Activated CD4-positive, alpha-beta memory T cell treated with anti-CD3 and anti-CD28 coated beads for 36 hours (primary cell): ENCODE measurements at regions not wholly inside any gene's neighbourhood (a gene's known extent, or its start where the extent isn't known, plus 50 kb on each side); places are given as distances from the start of the nearest gene placed in this dataset.
"Not testable (repeated sequence)": the region's sequence is repeated elsewhere in the genome, so short reads cannot be mapped to it uniquely, and the experiment has no call there.

Experiments
- CTCF ChIA-PET: fragments of 350-600 bp; sonication (Branson Sonifier 250); formaldehyde crosslinking; loops from one replicate; lab custom pipeline; 2021; ENCODE audit warnings: antibody characterized with exemption, inconsistent platforms; lab: Charles Lee
- POLR2A ChIA-PET: fragments of 350-600 bp; sonication (Branson Sonifier 250); formaldehyde crosslinking; loops from one replicate; lab custom pipeline; 2021; ENCODE audit warnings: antibody characterized with exemption; lab: Charles Lee
- DNase-seq: peaks from one replicate; pipeline ENCODE4 v3.0.0-alpha.2; 2020
- H3K27ac Mint-ChIP-seq: one replicate; pipeline ENCODE4 v1.8.0; 2021; ENCODE audit warnings: mixed read lengths
- H3K27me3 Mint-ChIP-seq: one replicate; pipeline ENCODE4 v1.8.0; 2021; ENCODE audit warnings: mixed read lengths
- H3K36me3 Mint-ChIP-seq: one replicate; pipeline ENCODE4 v1.8.0; 2021; ENCODE audit warnings: mixed read lengths
- H3K4me1 Mint-ChIP-seq: one replicate; pipeline ENCODE4 v1.8.0; 2021; ENCODE audit warnings: low read depth, mixed read lengths
- H3K4me3 Mint-ChIP-seq: one replicate; pipeline ENCODE4 v1.8.0; 2021; ENCODE audit warnings: mild to moderate bottlenecking, mixed read lengths
- H3K9me3 Mint-ChIP-seq: one replicate; pipeline ENCODE4 v1.8.0; 2021; ENCODE audit warnings: mixed read lengths
- intact Hi-C: fragments of 100-400 bp; cut with micrococcal nuclease; formaldehyde crosslinking; loops from one replicate; pipeline ENCODE4 v1.15.1; 2023

- no peak overlapping the region for H3K4me3 Mint-ChIP-seq
- H3K36me3 Mint-ChIP-seq, result no peaks in the 10 kb centered on the region
- peaks cover 10% of the 10 kb centered on the region for H3K27me3 Mint-ChIP-seq
- no peaks in the 10 kb centered on the region for H3K4me1 Mint-ChIP-seq
- no peak for DNase-seq
- ChIA-PET POLR2A (no interaction called here), CTCF (no interaction called here)
- intact Hi-C loops, result no loop called here
- H3K9me3 Mint-ChIP-seq, result no peaks in the 10 kb centered on the region
- no peak overlapping the region for H3K27ac Mint-ChIP-seq
These were observed 65.8 kb upstream of the TUBA3E start for GRCh38 chr2:130264046-130264445.

GRCh38 chr2:130263606-130264005 lies 65.4 kb upstream of the TUBA3E start:
- no peaks in the 10 kb centered on the region for H3K4me1 Mint-ChIP-seq
- H3K27ac Mint-ChIP-seq, result no peak overlapping the region

GRCh38 chr2:130261970-130262760 lies 63.9 kb upstream of the TUBA3E start:
- Mint-ChIP-seq H3K4me3 (no peak overlapping the region), H3K36me3 (no peaks in the 10 kb centered on the region), H3K9me3 (no peaks in the 10 kb centered on the region), H3K27me3 (peaks cover 17% of the 10 kb centered on the region), H3K27ac (no peak overlapping the region), H3K4me1 (no peaks in the 10 kb centered on the region)
- CTCF ChIA-PET, result no interaction called here
- POLR2A ChIA-PET, result no interaction called here
- intact Hi-C loops, result no loop called here
- no peak for DNase-seq

More at GRCh38 chr2:130263606-130264005, 65.4 kb upstream of the TUBA3E start:
- Mint-ChIP-seq H3K4me3 (no peak overlapping the region), H3K36me3 (no peaks in the 10 kb centered on the region), H3K9me3 (no peaks in the 10 kb centered on the region), H3K27me3 (peaks cover 15% of the 10 kb centered on the region)
- intact Hi-C loops, result no loop called here
- POLR2A ChIA-PET, result no interaction called here
- CTCF ChIA-PET, result no interaction called here
- no peak for DNase-seq

- Mint-ChIP-seq H3K27ac (no peak overlapping the region), H3K27me3 (peaks cover 17% of the 10 kb centered on the region), H3K4me3 (no peak overlapping the region), H3K9me3 (no peaks in the 10 kb centered on the region), H3K36me3 (no peaks in the 10 kb centered on the region), H3K4me1 (no peaks in the 10 kb centered on the region)
- CTCF ChIA-PET, result no interaction called here
- intact Hi-C loops, result no loop called here
- POLR2A ChIA-PET, result no interaction called here
- no peak for DNase-seq
These were observed 62.9 kb upstream of the TUBA3E start for GRCh38 chr2:130261099-130261498.

GRCh38 chr2:130259594-130259993 lies 61.4 kb upstream of the TUBA3E start:
- Mint-ChIP-seq H3K9me3 (no peaks in the 10 kb centered on the region), H3K27ac (no peak overlapping the region), H3K36me3 (no peaks in the 10 kb centered on the region), H3K4me1 (no peaks in the 10 kb centered on the region), H3K27me3 (peaks cover 17% of the 10 kb centered on the region), H3K4me3 (no peak overlapping the region)
- DNase-seq, result no peak
- ChIA-PET CTCF (no interaction called here), POLR2A (no interaction called here)
- intact Hi-C loops, result no loop called here

- DNase-seq, result no peak
- H3K36me3 Mint-ChIP-seq, result no peaks in the 10 kb centered on the region
- no peak overlapping the region for H3K4me3 Mint-ChIP-seq
- no peaks in the 10 kb centered on the region for H3K4me1 Mint-ChIP-seq
- H3K27me3 Mint-ChIP-seq, result peaks cover 20% of the 10 kb centered on the region
- ChIA-PET CTCF (interaction anchor here (0.6 kb wide), 1 partner anchor 17 kb away, joined by 3 read pairs; no protein-coding TSS in a partner anchor), POLR2A (no interaction called here)
- no peak overlapping the region for H3K27ac Mint-ChIP-seq
- H3K9me3 Mint-ChIP-seq, result no peaks in the 10 kb centered on the region
- intact Hi-C loops, result no loop called here
These were observed 60.1 kb upstream of the TUBA3E start for GRCh38 chr2:130258356-130258755.

GRCh38 chr2:130252880-130253645 lies 54.8 kb upstream of the TUBA3E start:
- Mint-ChIP-seq H3K4me1 (no peaks in the 10 kb centered on the region), H3K9me3 (no peaks in the 10 kb centered on the region), H3K27me3 (peaks cover 29% of the 10 kb centered on the region), H3K4me3 (no peak overlapping the region), H3K36me3 (no peaks in the 10 kb centered on the region), H3K27ac (no peak overlapping the region)
- DNase-seq, result no peak
- CTCF ChIA-PET, result no interaction called here
- POLR2A ChIA-PET, result no interaction called here
- intact Hi-C loops, result no loop called here

GRCh38 chr2:130251873-130252620 lies 53.8 kb upstream of the TUBA3E start:
- no peak overlapping the region for H3K4me3 Mint-ChIP-seq
- H3K27ac Mint-ChIP-seq, result no peak overlapping the region
- POLR2A ChIA-PET, result no interaction called here
- DNase-seq, result no peak
- CTCF ChIA-PET, result interaction anchor here (1.1 kb wide), 1 partner anchor 108 kb away, joined by 7 read pairs; no protein-coding TSS in a partner anchor
- H3K36me3 Mint-ChIP-seq, result no peaks in the 10 kb centered on the region
- H3K4me1 Mint-ChIP-seq, result no peaks in the 10 kb centered on the region
- peaks cover 29% of the 10 kb centered on the region for H3K27me3 Mint-ChIP-seq
- no peaks in the 10 kb centered on the region for H3K9me3 Mint-ChIP-seq
- intact Hi-C loops, result no loop called here

- Mint-ChIP-seq H3K27ac (no peak overlapping the region), H3K4me3 (no peak overlapping the region), H3K36me3 (no peaks in the 10 kb centered on the region), H3K9me3 (no peaks in the 10 kb centered on the region), H3K4me1 (no peaks in the 10 kb centered on the region), H3K27me3 (peaks cover 34% of the 10 kb centered on the region)
- intact Hi-C loops, result no loop called here
- POLR2A ChIA-PET, result no interaction called here
- CTCF ChIA-PET, result interaction anchor here (1.1 kb wide), 1 partner anchor 108 kb away, joined by 7 read pairs; no protein-coding TSS in a partner anchor
- no peak for DNase-seq
These were observed 53.3 kb upstream of the TUBA3E start for GRCh38 chr2:130251535-130251872.

GRCh38 chr2:130248355-130248754 lies 50.1 kb upstream of the TUBA3E start:
- H3K9me3 Mint-ChIP-seq, intact Hi-C loops, H3K4me3 Mint-ChIP-seq, H3K27ac Mint-ChIP-seq, DNase-seq, POLR2A ChIA-PET, CTCF ChIA-PET, H3K4me1 Mint-ChIP-seq, H3K36me3 Mint-ChIP-seq: not testable (repeated sequence)
- H3K27me3 Mint-ChIP-seq, result peaks cover 38% of the 10 kb centered on the region
